Heart left ventricle (tissue), 13 donors: ENCODE measurements at regions not wholly inside any gene's neighbourhood (a gene's known extent, or its start where the extent isn't known, plus 50 kb on each side); places are given as distances from the start of the nearest gene placed in this dataset.

ENCODE experiments used
- POLR2A ChIP-seq, 2 donors: fragments of 450-650 bp; IDR thresholded peaks; one replicate each; pipeline ENCODE4 v1.6.1; 2017; ENCODE audit warnings: antibody characterized with exemption in 2 of 2, mild to moderate bottlenecking in 2 of 2, moderate library complexity in 2 of 2
- TF ChIP-seq, protein P1 (sequence below), 12 donors: fragments of 200-600 bp; sonication (generic) in 4 of 12; IDR thresholded peaks; one replicate each; pipeline versions ENCODE4 v1.5.0 to v1.8.0; 2018 to 2022; ENCODE audit warnings: antibody characterized with exemption in 12 of 12, mild to moderate bottlenecking in 5 of 12
- donor health status: ischemic (EF 13 %, LVEDD 7.1; RV severe dilation, severe dysfunction).
- donor health status: DM: no; HTN: yes; CAD: no.
- donor health status: DM: no; HTN: no; CAD: no.
- donor health status: ischemic (EF 25% LVEDD 6.9; RV normal size, moderate dysfunction).
- donor health status: ischemic (EF 25% LVEDD 5.7; RV mildly dilated, moderate dysfunction).
- donor health status: ischemic (EF 35%, LVEDD 5.7; RV mildly dilated, moderate dysfunction).
- donor health status: nonischemic (EF 11% LVEDD 7.7; RV severe dilation, severe dysfunction).
- donor health status: DM: yes; HTN: yes; CAD: no.
- donor health status: PGD.
- donor health status: ischemic (EF 29% LVEDD 5.4; RV normal size, mild dysfunction).
- donor health status: nonischemic (EF 23%, LVEDD 6.1; RV moderate dilation, normal function).

DNA sequence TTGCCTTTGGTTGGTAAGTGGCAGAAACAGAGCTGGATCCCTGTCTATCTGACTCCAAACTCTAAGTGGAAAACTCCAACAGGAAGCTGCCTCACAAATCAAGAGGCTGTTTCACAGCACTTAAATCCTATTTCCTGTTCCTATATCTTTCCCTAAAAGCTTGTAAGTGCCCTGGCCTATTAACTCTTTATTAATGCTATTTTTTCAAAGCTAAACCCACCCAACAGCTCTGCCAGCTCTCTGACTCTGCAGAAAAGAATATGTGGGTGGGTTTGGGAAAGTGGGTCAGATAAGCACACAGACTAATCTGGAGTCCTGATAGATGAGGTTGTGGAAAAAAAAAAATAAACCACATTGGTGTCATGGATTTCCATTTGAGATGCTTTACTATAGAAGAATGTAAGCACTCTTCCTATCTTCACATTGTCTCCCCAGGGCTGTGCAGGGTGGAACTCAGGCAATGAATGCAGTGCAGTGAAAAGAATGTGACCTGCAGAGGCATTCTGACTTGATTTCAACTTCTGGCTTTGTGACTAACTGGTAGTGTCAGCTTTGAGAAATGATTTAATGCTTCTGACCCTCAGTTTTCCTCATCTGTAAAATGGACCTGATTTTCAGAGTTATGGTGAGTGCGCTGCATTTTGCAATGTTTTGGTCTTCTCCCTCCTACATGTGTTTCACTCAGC, 125.6 kb downstream of the AASDHPPT start:
- TF ChIP-seq, protein P1, sequence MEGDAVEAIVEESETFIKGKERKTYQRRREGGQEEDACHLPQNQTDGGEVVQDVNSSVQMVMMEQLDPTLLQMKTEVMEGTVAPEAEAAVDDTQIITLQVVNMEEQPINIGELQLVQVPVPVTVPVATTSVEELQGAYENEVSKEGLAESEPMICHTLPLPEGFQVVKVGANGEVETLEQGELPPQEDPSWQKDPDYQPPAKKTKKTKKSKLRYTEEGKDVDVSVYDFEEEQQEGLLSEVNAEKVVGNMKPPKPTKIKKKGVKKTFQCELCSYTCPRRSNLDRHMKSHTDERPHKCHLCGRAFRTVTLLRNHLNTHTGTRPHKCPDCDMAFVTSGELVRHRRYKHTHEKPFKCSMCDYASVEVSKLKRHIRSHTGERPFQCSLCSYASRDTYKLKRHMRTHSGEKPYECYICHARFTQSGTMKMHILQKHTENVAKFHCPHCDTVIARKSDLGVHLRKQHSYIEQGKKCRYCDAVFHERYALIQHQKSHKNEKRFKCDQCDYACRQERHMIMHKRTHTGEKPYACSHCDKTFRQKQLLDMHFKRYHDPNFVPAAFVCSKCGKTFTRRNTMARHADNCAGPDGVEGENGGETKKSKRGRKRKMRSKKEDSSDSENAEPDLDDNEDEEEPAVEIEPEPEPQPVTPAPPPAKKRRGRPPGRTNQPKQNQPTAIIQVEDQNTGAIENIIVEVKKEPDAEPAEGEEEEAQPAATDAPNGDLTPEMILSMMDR (IDR thresholded peaks at IDR 0.05): no peak
- TF ChIP-seq POLR2A (IDR thresholded peaks at IDR 0.05): no peak
